ENCODE measurements at regions not wholly inside any gene's neighbourhood (a gene's known extent, or its start where the extent isn't known, plus 50 kb on each side); places are given as distances from the start of the nearest gene placed in this dataset.
"Not testable (repeated sequence)": the region's sequence is repeated elsewhere in the genome, so short reads cannot be mapped to it uniquely, and the experiment has no call there.

DNA sequence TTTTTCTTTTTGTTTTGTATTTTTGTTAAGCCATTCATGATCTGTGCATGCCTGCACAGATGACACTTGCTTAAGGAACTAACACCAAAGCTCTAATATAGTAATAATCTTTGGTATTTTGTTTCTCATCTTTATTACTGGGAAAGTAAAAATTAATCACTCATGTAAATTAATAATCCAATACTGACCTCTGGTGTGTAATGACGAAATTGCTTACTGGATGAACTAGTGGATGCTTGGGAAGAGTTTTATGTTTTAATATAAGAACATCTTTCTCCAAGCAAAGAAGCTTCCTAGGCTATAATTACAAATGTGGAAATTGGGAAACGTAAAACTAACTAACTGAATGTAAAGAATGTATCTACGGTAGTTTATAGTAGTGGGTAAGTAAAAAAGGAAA, 147.9 kb downstream of the POTEC start:
- H3K4me3 Mint-ChIP-seq; H3K27ac Mint-ChIP-seq; H3K27me3 Mint-ChIP-seq (ENCODE audit: low read depth); DNase-seq (ENCODE audit: low spot score); H3K4me1 Mint-ChIP-seq; CTCF ChIA-PET; ATAC-seq; POLR2A ChIA-PET: not testable (repeated sequence)
- Mint-ChIP-seq H3K9me3 (peaks cover 49% of the 10 kb centered on the region), H3K36me3 (peaks cover 33% of the 10 kb centered on the region)

GRCh38 chr18:14393563-14394103, 149.8 kb downstream of the POTEC start:
- POLR2A ChIA-PET: not testable (repeated sequence)

GRCh38 chr18:14392604-14393003, 150.8 kb downstream of the POTEC start:
- POLR2A ChIA-PET; H3K4me1 Mint-ChIP-seq; H3K27ac Mint-ChIP-seq; H3K4me3 Mint-ChIP-seq; DNase-seq (ENCODE audit: low spot score); CTCF ChIA-PET; H3K27me3 Mint-ChIP-seq (ENCODE audit: low read depth); ATAC-seq: not testable (repeated sequence)
- peaks cover 35% of the 10 kb centered on the region for H3K9me3 Mint-ChIP-seq
- peaks cover 21% of the 10 kb centered on the region for H3K36me3 Mint-ChIP-seq

More at GRCh38 chr18:14393563-14394103, 149.8 kb downstream of the POTEC start:
- CTCF ChIA-PET; H3K27ac Mint-ChIP-seq; H3K4me3 Mint-ChIP-seq; ATAC-seq; H3K27me3 Mint-ChIP-seq (ENCODE audit: low read depth); DNase-seq (ENCODE audit: low spot score); H3K4me1 Mint-ChIP-seq: not testable (repeated sequence)
- Mint-ChIP-seq H3K36me3 (peaks cover 29% of the 10 kb centered on the region), H3K9me3 (peaks cover 45% of the 10 kb centered on the region)

GRCh38 chr18:14384961-14385360, 158.4 kb downstream of the POTEC start:
- H3K27ac Mint-ChIP-seq; POLR2A ChIA-PET; H3K27me3 Mint-ChIP-seq (ENCODE audit: low read depth); H3K4me1 Mint-ChIP-seq; CTCF ChIA-PET; DNase-seq (ENCODE audit: low spot score); ATAC-seq; H3K4me3 Mint-ChIP-seq; H3K9me3 Mint-ChIP-seq: not testable (repeated sequence)
- H3K36me3 Mint-ChIP-seq: peaks cover 11% of the 10 kb centered on the region

DNA sequence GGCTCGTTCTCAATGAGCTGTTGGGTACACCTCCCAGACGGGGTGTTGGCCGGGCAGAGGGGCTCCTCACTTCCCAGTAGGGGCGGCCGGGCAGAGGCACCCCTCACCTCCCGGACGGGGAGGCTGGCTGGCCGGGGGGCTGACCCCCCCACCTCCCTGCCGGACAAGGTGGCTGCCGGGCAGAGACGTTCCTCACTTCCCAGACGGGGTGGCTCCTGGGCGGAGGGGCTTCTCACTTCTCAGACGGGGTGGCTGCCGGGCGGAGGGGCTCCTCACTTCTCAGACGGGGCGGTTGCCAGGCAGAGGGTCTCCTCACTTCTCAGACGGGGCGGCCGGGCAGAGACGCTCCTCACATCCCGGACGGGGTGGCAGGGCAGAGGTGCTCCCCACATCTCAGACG, 160.7 kb downstream of the POTEC start:
- H3K27ac Mint-ChIP-seq; DNase-seq (ENCODE audit: low spot score); H3K27me3 Mint-ChIP-seq (ENCODE audit: low read depth); CTCF ChIA-PET; H3K4me3 Mint-ChIP-seq; H3K4me1 Mint-ChIP-seq; POLR2A ChIA-PET; ATAC-seq: not testable (repeated sequence)
- H3K36me3 Mint-ChIP-seq: peaks cover 20% of the 10 kb centered on the region
- peaks cover 25% of the 10 kb centered on the region for H3K9me3 Mint-ChIP-seq

GRCh38 chr18:14379489-14379888, 163.9 kb downstream of the POTEC start:
- Mint-ChIP-seq H3K36me3 (peaks cover 25% of the 10 kb centered on the region), H3K9me3 (peaks cover 37% of the 10 kb centered on the region)
- POLR2A ChIA-PET; H3K27ac Mint-ChIP-seq; H3K27me3 Mint-ChIP-seq (ENCODE audit: low read depth); DNase-seq (ENCODE audit: low spot score); H3K4me3 Mint-ChIP-seq; H3K4me1 Mint-ChIP-seq; ATAC-seq; CTCF ChIA-PET: not testable (repeated sequence)

DNA sequence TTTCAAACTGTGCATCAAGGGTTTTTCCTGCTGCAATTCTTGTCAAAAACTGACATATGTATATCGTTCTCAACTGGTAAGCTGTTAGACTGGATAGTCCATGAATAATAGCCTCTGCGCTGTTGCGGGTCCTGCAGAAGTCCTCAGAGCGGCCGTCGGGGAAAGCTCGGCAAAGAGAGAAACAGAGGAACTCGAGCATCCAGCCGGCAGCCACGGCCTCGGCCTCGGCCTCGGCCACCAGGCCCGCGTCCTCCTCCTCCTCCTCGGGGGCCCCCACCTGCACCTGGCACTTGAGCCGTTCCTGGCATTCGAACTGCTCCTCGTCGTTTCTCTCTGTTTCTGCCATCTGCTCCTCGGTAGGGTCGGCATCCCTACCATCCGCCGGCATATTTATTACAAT, 165.0 kb downstream of the POTEC start:
- POLR2A ChIA-PET, ATAC-seq: not testable (repeated sequence)
- peaks cover 41% of the 10 kb centered on the region for H3K9me3 Mint-ChIP-seq

GRCh38 chr18:14361346-14361745, 182.1 kb downstream of the POTEC start:
- Mint-ChIP-seq H3K36me3 (peaks cover 28% of the 10 kb centered on the region), H3K9me3 (peaks cover 49% of the 10 kb centered on the region)
- CTCF ChIA-PET; H3K4me1 Mint-ChIP-seq; DNase-seq (ENCODE audit: low spot score); H3K27ac Mint-ChIP-seq; H3K27me3 Mint-ChIP-seq (ENCODE audit: low read depth); POLR2A ChIA-PET; ATAC-seq; H3K4me3 Mint-ChIP-seq: not testable (repeated sequence)

More for the DNA sequence above, 165.0 kb downstream of the POTEC start:
- DNase-seq (ENCODE audit: low spot score); H3K4me1 Mint-ChIP-seq; CTCF ChIA-PET; H3K27me3 Mint-ChIP-seq (ENCODE audit: low read depth); H3K4me3 Mint-ChIP-seq; H3K27ac Mint-ChIP-seq: not testable (repeated sequence)
- H3K36me3 Mint-ChIP-seq: peaks cover 27% of the 10 kb centered on the region

DNA sequence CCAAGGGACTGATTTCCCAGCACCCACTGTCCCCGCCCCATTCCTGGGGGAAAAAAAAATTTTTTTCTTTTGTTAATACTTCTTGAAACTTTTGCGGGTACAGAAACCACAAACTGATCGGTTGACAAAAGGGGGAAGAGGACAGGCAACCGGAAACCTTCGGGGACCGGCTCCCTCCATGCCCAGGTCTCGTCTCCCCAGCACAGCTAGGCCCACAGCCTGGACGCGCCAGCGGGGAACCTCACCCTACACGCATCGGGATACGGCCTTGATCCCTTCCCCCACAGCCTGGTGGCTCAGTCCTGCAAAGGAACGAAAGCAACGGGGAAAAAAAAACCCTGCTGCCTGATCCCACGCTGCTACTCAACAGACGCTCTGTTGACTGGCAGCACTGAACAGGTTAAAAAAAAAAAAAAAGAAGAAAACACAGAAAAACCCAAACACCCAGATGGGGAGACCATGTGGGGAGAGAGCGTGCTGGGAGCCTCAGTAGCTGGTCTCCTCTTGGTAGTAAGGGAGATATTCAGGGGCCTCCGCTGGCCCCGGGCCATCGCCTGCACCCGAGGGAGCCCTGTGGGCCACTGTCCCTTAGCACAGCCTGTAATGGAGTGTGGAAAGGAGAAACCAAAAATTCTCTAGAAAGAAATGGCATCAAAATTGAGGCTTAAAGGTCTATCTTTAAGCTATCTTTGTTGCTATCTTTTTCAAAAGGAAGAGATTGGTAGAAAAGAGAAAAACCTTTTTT, 185.7 kb downstream of the POTEC start:
- DNase-seq (ENCODE audit: low spot score); H3K4me3 Mint-ChIP-seq; H3K27ac Mint-ChIP-seq; CTCF ChIA-PET; H3K27me3 Mint-ChIP-seq (ENCODE audit: low read depth); ATAC-seq; H3K4me1 Mint-ChIP-seq; POLR2A ChIA-PET: not testable (repeated sequence)
- Mint-ChIP-seq H3K9me3 (peaks cover 56% of the 10 kb centered on the region), H3K36me3 (peaks cover 44% of the 10 kb centered on the region)

DNA sequence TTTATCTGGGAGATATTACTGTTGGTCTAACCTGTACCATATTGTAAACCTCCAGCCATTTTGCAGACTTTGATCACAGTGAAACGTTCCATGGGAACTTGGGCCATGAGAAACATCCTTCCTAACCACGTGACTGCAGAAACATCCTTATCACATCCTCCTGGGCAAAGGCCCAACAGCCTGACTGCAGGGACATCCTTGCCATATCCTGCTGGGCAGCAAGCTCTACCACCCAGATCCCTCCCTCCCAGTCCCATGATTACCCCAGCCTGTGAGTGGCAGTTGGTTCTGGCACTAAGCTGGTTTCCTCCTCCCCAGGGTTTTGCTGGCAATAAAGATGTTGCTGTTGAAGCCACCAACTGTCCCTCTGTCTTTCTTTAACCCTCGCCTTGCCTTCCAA, 201.2 kb downstream of the POTEC start:
- CTCF ChIA-PET; ATAC-seq; POLR2A ChIA-PET; H3K4me3 Mint-ChIP-seq; H3K4me1 Mint-ChIP-seq; H3K27me3 Mint-ChIP-seq (ENCODE audit: low read depth); DNase-seq (ENCODE audit: low spot score); H3K27ac Mint-ChIP-seq: not testable (repeated sequence)
- Mint-ChIP-seq H3K36me3 (peaks cover 42% of the 10 kb centered on the region), H3K9me3 (peaks cover 61% of the 10 kb centered on the region)

GRCh38 chr18:14336017-14336416, 203.8 kb upstream of the ZNF519 start:
- ATAC-seq; POLR2A ChIA-PET; H3K27ac Mint-ChIP-seq; CTCF ChIA-PET; H3K4me1 Mint-ChIP-seq; H3K4me3 Mint-ChIP-seq; DNase-seq (ENCODE audit: low spot score): not testable (repeated sequence)
- H3K36me3 Mint-ChIP-seq: peaks cover 43% of the 10 kb centered on the region
- H3K27me3 Mint-ChIP-seq (ENCODE audit: low read depth): peaks cover 11% of the 10 kb centered on the region
- H3K9me3 Mint-ChIP-seq: peaks cover 56% of the 10 kb centered on the region

DNA sequence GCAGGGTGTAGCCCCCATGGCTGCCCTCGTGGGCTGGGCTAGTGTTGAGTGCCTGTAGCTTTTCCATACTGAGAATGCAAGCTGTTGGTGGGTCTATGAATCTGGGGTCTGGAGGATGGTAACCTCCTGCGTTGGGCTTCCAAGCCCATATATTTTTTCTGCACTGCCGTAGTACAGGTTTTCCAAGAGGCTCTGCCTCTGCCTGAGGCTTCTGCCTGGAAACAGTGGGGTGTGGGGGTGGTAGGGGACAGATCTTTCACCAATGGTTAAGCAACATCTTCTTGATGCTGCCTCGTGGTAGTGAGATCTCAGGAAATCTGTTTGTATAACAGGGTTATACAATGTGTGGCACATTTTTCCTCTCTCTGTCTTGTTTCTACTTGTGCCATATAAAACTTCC, 189.0 kb upstream of the ZNF519 start:
- H3K4me1 Mint-ChIP-seq; H3K27ac Mint-ChIP-seq; ATAC-seq; CTCF ChIA-PET; POLR2A ChIA-PET; H3K4me3 Mint-ChIP-seq; DNase-seq (ENCODE audit: low spot score): not testable (repeated sequence)
- peaks cover 81% of the 10 kb centered on the region for H3K9me3 Mint-ChIP-seq
- H3K36me3 Mint-ChIP-seq: peaks cover 65% of the 10 kb centered on the region
- H3K27me3 Mint-ChIP-seq (ENCODE audit: low read depth): peaks cover 13% of the 10 kb centered on the region

- Mint-ChIP-seq H3K9me3 (peaks cover 78% of the 10 kb centered on the region), H3K27me3 (ENCODE audit: low read depth) (peaks cover 14% of the 10 kb centered on the region), H3K36me3 (peaks cover 60% of the 10 kb centered on the region)
- H3K4me1 Mint-ChIP-seq; CTCF ChIA-PET; H3K4me3 Mint-ChIP-seq; DNase-seq (ENCODE audit: low spot score); POLR2A ChIA-PET; ATAC-seq; H3K27ac Mint-ChIP-seq: not testable (repeated sequence)
These were observed 169.0 kb upstream of the ZNF519 start for GRCh38 chr18:14301255-14301654.
